Liver (tissue), 3 donors: ENCODE measurements at regions not wholly inside any gene's neighbourhood (a gene's known extent, or its start where the extent isn't known, plus 50 kb on each side); places are given as distances from the start of the nearest gene placed in this dataset.

ENCODE experiments used
- EGR1 ChIP-seq, 2 donors: IDR thresholded peaks; 2 replicates each; pipeline ENCODE4 v1.6.1; 2016 to 2018; ENCODE audit warnings: antibody characterized with exemption in 2 of 2, low read depth in 2 of 2
- FOXA1 ChIP-seq: IDR thresholded peaks from 2 replicates; pipeline ENCODE4 v1.6.1; 2016; ENCODE audit warnings: antibody characterized with exemption
- GABPA ChIP-seq, 2 donors: IDR thresholded peaks in 1 of 2; conservative IDR thresholded peaks in 1 of 2; 2 replicates each; pipeline ENCODE4 v1.6.1; 2016; ENCODE audit warnings: antibody characterized with exemption in 2 of 2, mild to moderate bottlenecking in 1 of 2, moderate library complexity in 1 of 2
- HNF4A ChIP-seq, 2 donors: conservative IDR thresholded peaks; 2 replicates each; pipeline ENCODE4 v1.6.1; 2016; ENCODE audit warnings: antibody characterized with exemption in 2 of 2, mild to moderate bottlenecking in 2 of 2
- JUND ChIP-seq, 2 donors: IDR thresholded peaks; 2 replicates each; pipeline ENCODE4 v1.6.1; 2016; ENCODE audit warnings: antibody characterized with exemption in 2 of 2
- NR2F2 ChIP-seq: IDR thresholded peaks from 2 replicates; pipeline ENCODE4 v1.6.1; 2016; ENCODE audit warnings: antibody characterized with exemption
- RAD21 ChIP-seq, 2 donors: IDR thresholded peaks; 2 replicates each; pipeline ENCODE4 v1.6.1; 2016; ENCODE audit warnings: antibody characterized with exemption in 2 of 2, mild to moderate bottlenecking in 2 of 2
- SP1 ChIP-seq: IDR thresholded peaks from 2 replicates; pipeline ENCODE4 v1.6.1; 2018; ENCODE audit warnings: antibody characterized with exemption, mild to moderate bottlenecking
- TAF1 ChIP-seq: conservative IDR thresholded peaks from 2 replicates; pipeline ENCODE4 v1.6.1; 2016; ENCODE audit warnings: antibody characterized with exemption, mild to moderate bottlenecking
- YY1 ChIP-seq: IDR thresholded peaks from 2 replicates; pipeline ENCODE4 v1.6.1; 2016; ENCODE audit warnings: antibody characterized with exemption, mild to moderate bottlenecking
- TF ChIP-seq, protein P1 (sequence below): fragments of 150-350 bp; IDR thresholded peaks from 2 replicates; pipeline ENCODE4 v1.5.1; 2017; ENCODE audit warnings: improper control_type of control experiment, low read depth, low read length; ENCODE audit not compliant: missing input control
- TF ChIP-seq, protein P2 (sequence below): IDR thresholded peaks from 2 replicates; pipeline ENCODE4 v1.6.1; 2016; ENCODE audit warnings: antibody characterized with exemption
- TF ChIP-seq, protein P3 (sequence below): IDR thresholded peaks from 2 replicates; pipeline ENCODE4 v1.6.1; 2016; ENCODE audit warnings: antibody characterized with exemption
- TF ChIP-seq, protein P4 (sequence below): IDR thresholded peaks from 2 replicates; pipeline ENCODE4 v1.6.1; 2016; ENCODE audit warnings: antibody characterized with exemption
- donor health status: healthy.
- donor health status: healthy.

DNA sequence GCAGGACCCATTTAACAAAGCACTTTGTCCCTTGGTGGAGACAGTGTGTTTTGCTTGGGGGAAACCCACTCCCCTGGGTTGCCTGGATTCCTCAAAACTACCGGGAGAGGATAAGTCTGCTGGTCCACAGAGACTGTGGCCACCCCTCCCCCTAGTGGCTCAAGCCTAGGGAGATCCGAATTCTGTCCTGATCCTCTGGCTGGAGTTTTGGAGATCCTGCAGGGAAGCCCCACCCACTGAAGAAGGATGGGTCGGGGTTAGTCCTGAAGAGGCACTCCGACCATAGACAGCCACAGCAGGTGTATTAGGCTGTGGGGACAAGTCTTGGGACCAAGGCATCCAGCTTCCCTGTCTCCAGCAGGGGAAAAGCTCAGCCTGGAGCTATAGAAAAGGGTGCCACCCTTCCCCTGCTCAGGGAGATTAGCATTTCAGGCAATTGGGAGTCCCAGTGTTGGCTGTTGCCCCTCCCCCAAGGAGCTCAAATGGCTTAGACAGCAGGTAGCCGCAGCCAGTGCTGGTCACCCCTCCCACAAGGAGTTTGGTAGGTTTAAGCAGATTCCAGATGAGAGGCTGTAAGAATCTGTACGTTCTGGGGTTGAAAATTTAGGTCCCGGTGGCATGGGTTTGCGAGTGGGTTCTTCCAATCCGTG lies 750.0 kb downstream of the TBC1D32 start:
- TF ChIP-seq, protein P1, sequence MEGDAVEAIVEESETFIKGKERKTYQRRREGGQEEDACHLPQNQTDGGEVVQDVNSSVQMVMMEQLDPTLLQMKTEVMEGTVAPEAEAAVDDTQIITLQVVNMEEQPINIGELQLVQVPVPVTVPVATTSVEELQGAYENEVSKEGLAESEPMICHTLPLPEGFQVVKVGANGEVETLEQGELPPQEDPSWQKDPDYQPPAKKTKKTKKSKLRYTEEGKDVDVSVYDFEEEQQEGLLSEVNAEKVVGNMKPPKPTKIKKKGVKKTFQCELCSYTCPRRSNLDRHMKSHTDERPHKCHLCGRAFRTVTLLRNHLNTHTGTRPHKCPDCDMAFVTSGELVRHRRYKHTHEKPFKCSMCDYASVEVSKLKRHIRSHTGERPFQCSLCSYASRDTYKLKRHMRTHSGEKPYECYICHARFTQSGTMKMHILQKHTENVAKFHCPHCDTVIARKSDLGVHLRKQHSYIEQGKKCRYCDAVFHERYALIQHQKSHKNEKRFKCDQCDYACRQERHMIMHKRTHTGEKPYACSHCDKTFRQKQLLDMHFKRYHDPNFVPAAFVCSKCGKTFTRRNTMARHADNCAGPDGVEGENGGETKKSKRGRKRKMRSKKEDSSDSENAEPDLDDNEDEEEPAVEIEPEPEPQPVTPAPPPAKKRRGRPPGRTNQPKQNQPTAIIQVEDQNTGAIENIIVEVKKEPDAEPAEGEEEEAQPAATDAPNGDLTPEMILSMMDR = no peak
- no peak for TF ChIP-seq TAF1
- TF ChIP-seq, protein P2, sequence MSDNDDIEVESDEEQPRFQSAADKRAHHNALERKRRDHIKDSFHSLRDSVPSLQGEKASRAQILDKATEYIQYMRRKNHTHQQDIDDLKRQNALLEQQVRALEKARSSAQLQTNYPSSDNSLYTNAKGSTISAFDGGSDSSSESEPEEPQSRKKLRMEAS = no peak
- TF ChIP-seq, protein P3, sequence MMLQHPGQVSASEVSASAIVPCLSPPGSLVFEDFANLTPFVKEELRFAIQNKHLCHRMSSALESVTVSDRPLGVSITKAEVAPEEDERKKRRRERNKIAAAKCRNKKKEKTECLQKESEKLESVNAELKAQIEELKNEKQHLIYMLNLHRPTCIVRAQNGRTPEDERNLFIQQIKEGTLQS = no peak
- no peak for TF ChIP-seq RAD21 (IDR thresholded peaks at IDR 0.05)
- TF ChIP-seq JUND (IDR thresholded peaks at IDR 0.05) = no peak
- no peak for TF ChIP-seq NR2F2
- TF ChIP-seq FOXA1 = no peak
- no peak for TF ChIP-seq GABPA (IDR thresholded peaks at IDR 0.05 in 1 of 2, conservative IDR thresholded peaks at IDR 0.05 in 1 of 2)
- TF ChIP-seq HNF4A (conservative IDR thresholded peaks at IDR 0.05) = no peak
- no peak for TF ChIP-seq EGR1 (IDR thresholded peaks at IDR 0.05; ENCODE audit: low read depth in 2 of 2)
- TF ChIP-seq, protein P4, sequence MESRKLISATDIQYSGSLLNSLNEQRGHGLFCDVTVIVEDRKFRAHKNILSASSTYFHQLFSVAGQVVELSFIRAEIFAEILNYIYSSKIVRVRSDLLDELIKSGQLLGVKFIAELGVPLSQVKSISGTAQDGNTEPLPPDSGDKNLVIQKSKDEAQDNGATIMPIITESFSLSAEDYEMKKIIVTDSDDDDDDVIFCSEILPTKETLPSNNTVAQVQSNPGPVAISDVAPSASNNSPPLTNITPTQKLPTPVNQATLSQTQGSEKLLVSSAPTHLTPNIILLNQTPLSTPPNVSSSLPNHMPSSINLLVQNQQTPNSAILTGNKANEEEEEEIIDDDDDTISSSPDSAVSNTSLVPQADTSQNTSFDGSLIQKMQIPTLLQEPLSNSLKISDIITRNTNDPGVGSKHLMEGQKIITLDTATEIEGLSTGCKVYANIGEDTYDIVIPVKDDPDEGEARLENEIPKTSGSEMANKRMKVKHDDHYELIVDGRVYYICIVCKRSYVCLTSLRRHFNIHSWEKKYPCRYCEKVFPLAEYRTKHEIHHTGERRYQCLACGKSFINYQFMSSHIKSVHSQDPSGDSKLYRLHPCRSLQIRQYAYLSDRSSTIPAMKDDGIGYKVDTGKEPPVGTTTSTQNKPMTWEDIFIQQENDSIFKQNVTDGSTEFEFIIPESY = no peak
- TF ChIP-seq SP1 = no peak
- no peak for TF ChIP-seq YY1
